ENCODE measurements at regions not wholly inside any gene's neighbourhood (a gene's known extent, or its start where the extent isn't known, plus 50 kb on each side); places are given as distances from the start of the nearest gene placed in this dataset.

- TF ChIP-seq EP300 (IDR thresholded peaks at IDR 0.05) (no peak), POLR2AphosphoS5 (IDR thresholded peaks at IDR 0.05) (no peak), POLR2A (IDR thresholded peaks at IDR 0.05) (no peak)
Measured at GRCh38 chr5:82487131-82487530, 209.0 kb upstream of the RPS23 start.

All from upper lobe of left lung (tissue), 4 donors.